ENCODE measurements at regions not wholly inside any gene's neighbourhood (a gene's known extent, or its start where the extent isn't known, plus 50 kb on each side); places are given as distances from the start of the nearest gene placed in this dataset.
"Not testable (repeated sequence)": the region's sequence is repeated elsewhere in the genome, so short reads cannot be mapped to it uniquely, and the experiment has no call there.

GRCh38 chr6:146980900-146981329, 223.3 kb upstream of the STXBP5 start:
- DNase-seq: no peak
- H3K27ac ChIP-seq (ENCODE audit: low read depth in 1 of 2, low read length in 2 of 2): no peak overlapping the region
- 90 to 91% methylated on average over 4 of the region's 4 CpGs for WGBS, 2 donors
- no peak overlapping the region for H3K4me3 ChIP-seq (ENCODE audit: low read length in 2 of 2)
- no peaks in the 10 kb centered on the region for H3K9me3 ChIP-seq (ENCODE audit: control insufficient read depth, low read length)
- H3K36me3 ChIP-seq (ENCODE audit: control insufficient read depth in 1 of 2, insufficient read depth in 2 of 2, low read length in 1 of 2): no peaks in the 10 kb centered on the region
- intact Hi-C loops (cut with DNase I): no loop called here
- no peaks in the 10 kb centered on the region for H3K4me1 ChIP-seq (ENCODE audit: control insufficient read depth in 1 of 2, insufficient read depth in 2 of 2, low read length in 2 of 2)
- no peak for ATAC-seq (ENCODE audit: low FRiP score)
- no peaks in the 10 kb centered on the region for H3K27me3 ChIP-seq (ENCODE audit: control insufficient read depth in 1 of 2, insufficient read depth in 2 of 2, low read length in 1 of 2)

GRCh38 chr6:146981981-146982380, 222.2 kb upstream of the STXBP5 start:
- Histone ChIP-seq H3K36me3 (ENCODE audit: control insufficient read depth in 1 of 2, insufficient read depth in 2 of 2, low read length in 1 of 2) (no peaks in the 10 kb centered on the region), H3K9me3 (ENCODE audit: control insufficient read depth, low read length) (no peaks in the 10 kb centered on the region), H3K4me3 (ENCODE audit: low read length in 2 of 2) (no peak overlapping the region), H3K27ac (ENCODE audit: low read depth in 1 of 2, low read length in 2 of 2) (no peak overlapping the region), H3K27me3 (ENCODE audit: control insufficient read depth in 1 of 2, insufficient read depth in 2 of 2, low read length in 1 of 2) (no peaks in the 10 kb centered on the region), H3K4me1 (ENCODE audit: control insufficient read depth in 1 of 2, insufficient read depth in 2 of 2, low read length in 2 of 2) (no peaks in the 10 kb centered on the region)
- 70 to 73% methylated on average over 3 of the region's 3 CpGs for WGBS, 2 donors
- DNase-seq: no peak
- no peak for ATAC-seq (ENCODE audit: low FRiP score)
- intact Hi-C loops (cut with DNase I): no loop called here

DNA sequence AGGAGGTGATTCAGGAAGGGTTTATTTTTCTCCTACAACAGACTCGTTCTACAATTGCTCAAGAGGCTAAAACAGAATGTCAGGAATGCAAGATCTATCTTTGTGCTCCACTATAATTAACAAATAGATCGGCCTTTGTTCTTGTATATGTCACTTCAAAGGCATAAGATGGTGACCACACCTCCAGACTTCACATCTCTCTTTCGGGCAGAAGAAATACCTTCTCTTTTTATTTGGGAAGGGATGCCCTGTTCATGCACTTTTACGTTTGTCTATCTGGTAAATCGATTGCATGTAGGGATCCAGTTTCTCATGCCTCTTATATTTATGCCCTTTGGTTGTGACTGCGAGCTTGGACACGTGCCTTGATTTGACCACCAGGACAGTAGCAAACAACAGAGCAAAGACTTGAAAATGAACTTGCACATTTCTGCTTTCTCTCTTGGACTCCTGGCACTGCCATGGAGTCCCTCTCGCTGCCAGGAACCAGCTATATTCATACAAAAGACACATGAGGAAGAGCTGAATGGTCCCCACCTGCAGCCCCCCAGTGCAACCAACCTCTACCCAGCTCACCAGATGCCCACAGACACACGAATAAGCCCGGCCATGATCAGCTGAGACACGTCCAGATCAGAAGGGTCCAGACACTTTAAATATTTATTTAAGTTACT, 219.8 kb upstream of the STXBP5 start:
- Histone ChIP-seq H3K9me3 (ENCODE audit: control insufficient read depth, low read length) (no peaks in the 10 kb centered on the region), H3K27me3 (ENCODE audit: control insufficient read depth in 1 of 2, insufficient read depth in 2 of 2, low read length in 1 of 2) (no peaks in the 10 kb centered on the region), H3K4me1 (ENCODE audit: control insufficient read depth in 1 of 2, insufficient read depth in 2 of 2, low read length in 2 of 2) (no peaks in the 10 kb centered on the region), H3K27ac (ENCODE audit: low read depth in 1 of 2, low read length in 2 of 2) (no peak overlapping the region), H3K36me3 (ENCODE audit: control insufficient read depth in 1 of 2, insufficient read depth in 2 of 2, low read length in 1 of 2) (no peaks in the 10 kb centered on the region), H3K4me3 (ENCODE audit: low read length in 2 of 2) (no peak overlapping the region)
- ATAC-seq (ENCODE audit: low FRiP score) (no peak), DNase-seq (no peak)
- intact Hi-C loops (cut with DNase I): no loop called here
- WGBS, 2 donors: 68 to 70% methylated on average over 11 of the region's 11 CpGs

DNA sequence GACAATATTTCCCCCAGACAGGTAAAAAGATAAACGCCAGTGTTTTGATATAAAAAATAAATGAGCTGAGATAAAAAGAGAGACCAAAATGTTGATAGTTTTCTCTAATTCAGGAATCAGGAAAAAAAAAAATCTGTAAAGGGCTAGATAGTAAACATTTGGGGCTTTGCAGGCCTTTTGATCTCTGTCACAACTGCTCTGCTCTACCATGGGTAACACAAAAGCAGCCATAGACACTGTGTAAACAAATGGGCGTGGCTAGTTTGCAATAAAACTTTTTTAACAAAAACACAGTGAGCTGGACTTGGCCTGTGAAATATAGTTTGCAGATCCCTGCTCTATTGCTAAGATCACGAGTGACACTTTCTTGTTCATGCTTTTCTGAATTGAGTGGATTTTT, 219.1 kb upstream of the STXBP5 start:
- no peaks in the 10 kb centered on the region for H3K4me1 ChIP-seq (ENCODE audit: control insufficient read depth in 1 of 2, insufficient read depth in 2 of 2, low read length in 2 of 2)
- no peak overlapping the region for H3K4me3 ChIP-seq (ENCODE audit: low read length in 2 of 2)
- no peak overlapping the region for H3K27ac ChIP-seq (ENCODE audit: low read depth in 1 of 2, low read length in 2 of 2)
- DNase-seq (no peak), ATAC-seq (ENCODE audit: low FRiP score) (no peak)
- 39 to 52% methylated on average over 3 of the region's 3 CpGs for WGBS, 2 donors
- H3K36me3 ChIP-seq (ENCODE audit: control insufficient read depth in 1 of 2, insufficient read depth in 2 of 2, low read length in 1 of 2): no peaks in the 10 kb centered on the region
- intact Hi-C loops (cut with DNase I): no loop called here
- H3K9me3 ChIP-seq (ENCODE audit: control insufficient read depth, low read length): no peaks in the 10 kb centered on the region
- H3K27me3 ChIP-seq (ENCODE audit: control insufficient read depth in 1 of 2, insufficient read depth in 2 of 2, low read length in 1 of 2): no peaks in the 10 kb centered on the region

GRCh38 chr6:146985966-146986365, 218.3 kb upstream of the STXBP5 start:
- intact Hi-C loops (cut with DNase I): no loop called here
- DNase-seq: no peak
- Histone ChIP-seq H3K36me3 (ENCODE audit: control insufficient read depth in 1 of 2, insufficient read depth in 2 of 2, low read length in 1 of 2) (no peaks in the 10 kb centered on the region), H3K9me3 (ENCODE audit: control insufficient read depth, low read length) (no peaks in the 10 kb centered on the region), H3K4me3 (ENCODE audit: low read length in 2 of 2) (no peak overlapping the region), H3K27ac (ENCODE audit: low read depth in 1 of 2, low read length in 2 of 2) (no peak overlapping the region), H3K4me1 (ENCODE audit: control insufficient read depth in 1 of 2, insufficient read depth in 2 of 2, low read length in 2 of 2) (no peaks in the 10 kb centered on the region), H3K27me3 (ENCODE audit: control insufficient read depth in 1 of 2, insufficient read depth in 2 of 2, low read length in 1 of 2) (no peaks in the 10 kb centered on the region)
- WGBS, 2 donors: 86% methylated on average over 2 of the region's 2 CpGs
- no peak for ATAC-seq (ENCODE audit: low FRiP score)

DNA sequence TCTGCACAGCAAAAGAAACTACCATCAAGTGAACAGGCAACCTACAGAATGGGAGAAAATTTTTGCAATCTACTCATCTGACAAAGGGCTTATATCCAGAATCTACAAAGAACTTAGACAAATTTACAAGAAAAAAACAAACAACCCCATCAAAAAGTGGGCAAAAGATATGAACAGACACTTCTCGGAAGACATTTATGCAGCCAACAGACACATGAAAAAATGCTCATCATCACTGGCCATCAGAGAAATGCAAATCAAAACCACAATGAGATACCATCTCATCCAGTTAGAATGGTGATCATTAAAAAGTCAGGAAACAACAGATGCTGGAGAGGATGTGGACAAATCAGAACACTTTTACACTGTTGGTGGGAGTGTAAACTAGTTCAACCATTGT, 216.3 kb upstream of the STXBP5 start:
- H3K4me1 ChIP-seq (ENCODE audit: control insufficient read depth in 1 of 2, insufficient read depth in 2 of 2, low read length in 2 of 2); H3K36me3 ChIP-seq (ENCODE audit: control insufficient read depth in 1 of 2, insufficient read depth in 2 of 2, low read length in 1 of 2); H3K9me3 ChIP-seq (ENCODE audit: control insufficient read depth, low read length); H3K27me3 ChIP-seq (ENCODE audit: control insufficient read depth in 1 of 2, insufficient read depth in 2 of 2, low read length in 1 of 2); H3K27ac ChIP-seq (ENCODE audit: low read depth in 1 of 2, low read length in 2 of 2); intact Hi-C loops (cut with DNase I); H3K4me3 ChIP-seq (ENCODE audit: low read length in 2 of 2); DNase-seq; ATAC-seq (ENCODE audit: low FRiP score): not testable (repeated sequence)
- 89 to 92% methylated on average over 1 of the region's 1 CpG for WGBS, 2 donors

DNA sequence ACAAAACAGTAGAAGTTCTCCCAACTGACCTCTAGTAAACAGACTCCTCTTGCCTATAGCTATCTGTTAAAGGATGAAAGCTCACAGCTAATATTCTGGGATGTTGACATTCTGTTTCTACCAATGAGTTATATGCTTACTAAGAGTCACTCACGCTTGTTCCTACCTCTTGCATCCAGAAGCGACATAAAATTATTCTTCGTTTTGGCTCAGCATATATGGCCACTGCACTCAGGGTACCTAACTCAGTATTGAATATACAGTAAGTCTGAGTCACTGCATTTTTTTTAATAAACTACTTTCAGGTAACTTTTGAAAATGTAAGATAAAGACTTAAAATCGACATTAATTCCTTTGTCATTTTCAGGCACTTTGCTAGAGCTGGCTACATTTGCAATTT, 214.4 kb upstream of the STXBP5 start:
- DNase-seq: no peak
- H3K4me3 ChIP-seq (ENCODE audit: low read length in 2 of 2): no peak overlapping the region
- H3K27ac ChIP-seq (ENCODE audit: low read depth in 1 of 2, low read length in 2 of 2): no peak overlapping the region
- intact Hi-C loops (cut with DNase I): no loop called here
- WGBS, 2 donors: 74 to 81% methylated on average over 4 of the region's 4 CpGs
- no peak for ATAC-seq (ENCODE audit: low FRiP score)
- no peaks in the 10 kb centered on the region for H3K36me3 ChIP-seq (ENCODE audit: control insufficient read depth in 1 of 2, insufficient read depth in 2 of 2, low read length in 1 of 2)
- H3K9me3 ChIP-seq (ENCODE audit: control insufficient read depth, low read length): no peaks in the 10 kb centered on the region
- H3K4me1 ChIP-seq (ENCODE audit: control insufficient read depth in 1 of 2, insufficient read depth in 2 of 2, low read length in 2 of 2): no peaks in the 10 kb centered on the region
- no peaks in the 10 kb centered on the region for H3K27me3 ChIP-seq (ENCODE audit: control insufficient read depth in 1 of 2, insufficient read depth in 2 of 2, low read length in 1 of 2)

- 15 to 25% methylated on average over 2 of the region's 2 CpGs for WGBS, 2 donors
- Histone ChIP-seq H3K4me3 (ENCODE audit: low read length in 2 of 2) (no peak overlapping the region), H3K9me3 (ENCODE audit: control insufficient read depth, low read length) (no peaks in the 10 kb centered on the region), H3K4me1 (ENCODE audit: control insufficient read depth in 1 of 2, insufficient read depth in 2 of 2, low read length in 2 of 2) (no peaks in the 10 kb centered on the region), H3K27ac (ENCODE audit: low read depth in 1 of 2, low read length in 2 of 2) (no peak overlapping the region), H3K27me3 (ENCODE audit: control insufficient read depth in 1 of 2, insufficient read depth in 2 of 2, low read length in 1 of 2) (no peaks in the 10 kb centered on the region), H3K36me3 (ENCODE audit: control insufficient read depth in 1 of 2, insufficient read depth in 2 of 2, low read length in 1 of 2) (no peaks in the 10 kb centered on the region)
- DNase-seq (no peak), ATAC-seq (ENCODE audit: low FRiP score) (no peak)
- intact Hi-C loops (cut with DNase I): no loop called here
Observed at GRCh38 chr6:146990284-146990683, 213.9 kb upstream of the STXBP5 start.

DNA sequence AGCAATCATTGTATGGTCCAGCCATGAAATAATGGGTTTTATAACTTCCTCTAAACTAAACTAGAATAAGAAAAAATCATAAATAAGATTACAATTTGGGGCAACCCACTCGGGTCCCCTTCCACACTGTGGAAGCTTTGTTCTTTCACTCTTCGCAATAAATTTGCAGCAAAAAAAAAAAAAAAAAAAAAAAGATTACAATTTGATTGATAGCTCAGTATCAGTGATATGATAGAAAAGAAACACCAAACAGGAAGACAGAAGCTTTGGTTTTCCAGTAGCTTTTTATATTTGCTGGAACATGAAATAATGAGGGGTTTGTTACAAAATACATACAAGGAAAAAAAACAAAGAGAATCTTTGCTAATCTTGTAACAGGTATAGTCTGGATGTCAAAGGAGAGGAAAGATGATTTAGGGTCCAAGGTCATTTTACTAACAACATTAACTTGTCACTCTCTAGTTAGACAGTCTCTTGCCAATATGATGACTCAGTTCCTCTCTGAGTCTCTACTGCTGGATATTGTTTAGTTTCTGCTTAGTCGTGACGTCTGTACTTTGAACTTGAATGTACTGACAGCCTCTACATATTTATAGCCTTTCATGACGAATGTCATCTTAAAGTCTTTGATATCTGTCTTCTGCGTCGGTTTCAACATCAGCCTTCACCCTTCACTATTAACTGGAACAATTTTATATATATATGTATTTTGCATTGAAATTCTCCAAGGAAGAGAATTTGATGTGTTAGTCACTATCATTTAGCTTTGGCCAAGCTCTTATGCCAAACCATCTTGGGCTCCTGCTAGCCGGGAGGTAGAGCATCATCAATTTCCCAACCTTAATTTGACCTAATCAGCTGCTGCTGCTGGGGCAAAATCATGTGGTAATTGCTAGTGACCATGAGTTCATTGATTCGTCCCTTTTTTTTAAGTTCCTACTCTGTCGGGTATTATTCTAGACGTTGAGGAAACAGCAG, 213.1 kb upstream of the STXBP5 start:
- no peaks in the 10 kb centered on the region for H3K4me1 ChIP-seq (ENCODE audit: control insufficient read depth in 1 of 2, insufficient read depth in 2 of 2, low read length in 2 of 2)
- no peaks in the 10 kb centered on the region for H3K27me3 ChIP-seq (ENCODE audit: control insufficient read depth in 1 of 2, insufficient read depth in 2 of 2, low read length in 1 of 2)
- ATAC-seq (ENCODE audit: low FRiP score) (no peak), DNase-seq (no peak)
- no peaks in the 10 kb centered on the region for H3K36me3 ChIP-seq (ENCODE audit: control insufficient read depth in 1 of 2, insufficient read depth in 2 of 2, low read length in 1 of 2)
- H3K27ac ChIP-seq (ENCODE audit: low read depth in 1 of 2, low read length in 2 of 2): no peak overlapping the region
- no peak overlapping the region for H3K4me3 ChIP-seq (ENCODE audit: low read length in 2 of 2)
- WGBS, 2 donors: 62 to 63% methylated on average over 11 of the region's 11 CpGs
- H3K9me3 ChIP-seq (ENCODE audit: control insufficient read depth, low read length): no peaks in the 10 kb centered on the region
- intact Hi-C loops (cut with DNase I): no loop called here
